Panc1 (cell line): ENCODE measurements at regions not wholly inside any gene's neighbourhood (a gene's known extent, or its start where the extent isn't known, plus 50 kb on each side); places are given as distances from the start of the nearest gene placed in this dataset.

Experiments used
- ATAC-seq: fragments of 200-7000 bp; cut with Tn5 transposase; 2 replicates; pipeline ENCODE4 v1.9.1; 2020; ENCODE audit warnings: mild to moderate bottlenecking, moderate library complexity
- BruUV-seq: library from RNA; stranded (reverse); fragments of 400-500 nt; replicated peaks from 2 replicates; lab custom pipeline; 2021; lab: Mats Ljungman, UMichigan
- CTCF ChIA-PET: fragments of 300-600 bp; sonication (Branson Sonifier 250); formaldehyde crosslinking; loops from one replicate; lab custom pipeline; 2022; ENCODE audit warnings: antibody characterized with exemption; lab: Charles Lee
- POLR2A ChIA-PET: fragments of 300-600 bp; sonication (Branson Sonifier 250); formaldehyde crosslinking; loops from one replicate; lab custom pipeline; 2022; ENCODE audit warnings: antibody characterized with exemption; lab: Charles Lee
- DNase-seq: peaks from one replicate; pipeline ENCODE4 v3.0.0-alpha.2; 2010; ENCODE audit warnings: low read depth, low spot score
- H3K27ac ChIP-seq: 2 replicates; pipeline ENCODE4 v1.5.1; 2011; ENCODE audit warnings: mild to moderate bottlenecking, low read length, inconsistent platforms
- H3K27me3 ChIP-seq: fragments of 200-500 bp; sonication (Bioruptor generic); 2 replicates; pipeline ENCODE4 v1.6.0; 2014; ENCODE audit warnings: low read length, inconsistent platforms; ENCODE audit not compliant: control insufficient read depth, insufficient read depth
- H3K36me3 ChIP-seq: fragments of 200-500 bp; sonication (Bioruptor generic); 2 replicates; pipeline ENCODE4 v1.5.1; 2014; ENCODE audit warnings: inconsistent platforms, mild to moderate bottlenecking, low read length, moderate library complexity; ENCODE audit not compliant: control insufficient read depth, insufficient read depth
- H3K4me1 ChIP-seq: 2 replicates; pipeline ENCODE4 v1.5.1; 2011; ENCODE audit warnings: inconsistent platforms, mild to moderate bottlenecking, low read length, moderate library complexity; ENCODE audit not compliant: control insufficient read depth, insufficient read depth
- H3K4me3 ChIP-seq, 2 experiments: 2 replicates each; pipeline ENCODE4 v1.5.1; 2011 to 2012; ENCODE audit warnings: low read depth in 2 of 2, low read length in 2 of 2, mild to moderate bottlenecking in 2 of 2, inconsistent platforms in 1 of 2, moderate library complexity in 1 of 2
- H3K9me3 ChIP-seq: fragments of 200-500 bp; sonication (Bioruptor generic); 2 replicates; pipeline ENCODE4 v1.5.1; 2014; ENCODE audit warnings: low read depth, mild to moderate bottlenecking, inconsistent platforms, low read length, moderate library complexity; ENCODE audit not compliant: control insufficient read depth, insufficient read depth
- CTCF ChIP-seq: fragments of 450-650 bp; IDR thresholded peaks from 2 replicates; pipeline ENCODE4 v1.5.1; 2017; ENCODE audit warnings: mild to moderate bottlenecking
- POLR2AphosphoS5 ChIP-seq: IDR thresholded peaks from 2 replicates; pipeline ENCODE4 v1.6.1; 2012; ENCODE audit warnings: mild to moderate bottlenecking, low read depth, low read length, moderate library complexity
- SIN3A ChIP-seq: IDR thresholded peaks from 2 replicates; pipeline ENCODE4 v1.6.1; 2012; ENCODE audit warnings: low read depth, mild to moderate bottlenecking, low read length, moderate library complexity, borderline replicate concordance; ENCODE audit not compliant: insufficient read depth
- TCF7L2 ChIP-seq: IDR thresholded peaks from 2 replicates; pipeline ENCODE4 v1.6.1; 2011; ENCODE audit warnings: mild to moderate bottlenecking, low read depth, low read length, inconsistent platforms
- in situ Hi-C: cut with HindIII; loops from 2 replicates; pipeline ENCODE4 v1.10.0; 2016; ENCODE audit warnings: low sequenced_read_pairs, low pct_unique_long_range_greater_than_20kb
- intact Hi-C: fragments of 100-400 bp; cut with micrococcal nuclease; formaldehyde crosslinking; loops from one replicate; pipeline ENCODE4 v1.10.0; 2022; ENCODE audit not compliant: unreplicated experiment
- TF ChIP-seq, protein P1 (sequence below), 2 experiments: IDR thresholded peaks; 2 replicates each; pipeline ENCODE4 v1.6.1; 2011 to 2012; ENCODE audit warnings: low read depth in 2 of 2, control low read depth in 1 of 2, low read length in 1 of 2, mild to moderate bottlenecking in 1 of 2, moderate library complexity in 1 of 2; ENCODE audit not compliant: insufficient read depth in 1 of 2

DNA sequence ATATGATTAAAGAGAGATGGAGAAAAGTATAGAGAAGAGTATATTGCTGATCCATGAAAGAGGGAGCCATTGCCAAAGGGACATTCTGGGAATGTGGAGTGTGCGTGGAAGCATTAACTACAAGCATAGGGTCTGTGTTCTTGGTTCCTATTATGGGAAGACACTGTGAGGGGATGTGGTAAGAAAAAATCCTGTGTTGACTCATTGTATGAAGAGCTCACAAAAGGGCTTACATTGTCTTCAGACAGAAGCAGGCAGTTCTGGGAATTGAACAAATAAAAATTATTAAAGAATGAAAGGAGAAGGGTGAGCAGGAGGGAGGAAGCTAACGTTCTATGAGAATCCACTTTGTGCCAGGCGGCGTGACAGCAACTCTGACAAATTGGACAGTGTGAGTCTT is 250.4 kb upstream of the CHD1 start:
- POLR2A ChIA-PET: no interaction called here
- in situ Hi-C loops: no loop called here
- TF ChIP-seq POLR2AphosphoS5 (no peak), SIN3A (no peak), CTCF (no peak), TCF7L2 (no peak)
- TF ChIP-seq, protein P1, sequence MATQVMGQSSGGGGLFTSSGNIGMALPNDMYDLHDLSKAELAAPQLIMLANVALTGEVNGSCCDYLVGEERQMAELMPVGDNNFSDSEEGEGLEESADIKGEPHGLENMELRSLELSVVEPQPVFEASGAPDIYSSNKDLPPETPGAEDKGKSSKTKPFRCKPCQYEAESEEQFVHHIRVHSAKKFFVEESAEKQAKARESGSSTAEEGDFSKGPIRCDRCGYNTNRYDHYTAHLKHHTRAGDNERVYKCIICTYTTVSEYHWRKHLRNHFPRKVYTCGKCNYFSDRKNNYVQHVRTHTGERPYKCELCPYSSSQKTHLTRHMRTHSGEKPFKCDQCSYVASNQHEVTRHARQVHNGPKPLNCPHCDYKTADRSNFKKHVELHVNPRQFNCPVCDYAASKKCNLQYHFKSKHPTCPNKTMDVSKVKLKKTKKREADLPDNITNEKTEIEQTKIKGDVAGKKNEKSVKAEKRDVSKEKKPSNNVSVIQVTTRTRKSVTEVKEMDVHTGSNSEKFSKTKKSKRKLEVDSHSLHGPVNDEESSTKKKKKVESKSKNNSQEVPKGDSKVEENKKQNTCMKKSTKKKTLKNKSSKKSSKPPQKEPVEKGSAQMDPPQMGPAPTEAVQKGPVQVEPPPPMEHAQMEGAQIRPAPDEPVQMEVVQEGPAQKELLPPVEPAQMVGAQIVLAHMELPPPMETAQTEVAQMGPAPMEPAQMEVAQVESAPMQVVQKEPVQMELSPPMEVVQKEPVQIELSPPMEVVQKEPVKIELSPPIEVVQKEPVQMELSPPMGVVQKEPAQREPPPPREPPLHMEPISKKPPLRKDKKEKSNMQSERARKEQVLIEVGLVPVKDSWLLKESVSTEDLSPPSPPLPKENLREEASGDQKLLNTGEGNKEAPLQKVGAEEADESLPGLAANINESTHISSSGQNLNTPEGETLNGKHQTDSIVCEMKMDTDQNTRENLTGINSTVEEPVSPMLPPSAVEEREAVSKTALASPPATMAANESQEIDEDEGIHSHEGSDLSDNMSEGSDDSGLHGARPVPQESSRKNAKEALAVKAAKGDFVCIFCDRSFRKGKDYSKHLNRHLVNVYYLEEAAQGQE (IDR thresholded peaks at IDR 0.05; ENCODE audit: insufficient read depth in 1 of 2, low read depth in 2 of 2, low read length in 1 of 2): no peak
- BruUV-seq: no TSS peak
- Histone ChIP-seq H3K27me3 (no peaks in the 10 kb centered on the region), H3K36me3 (no peaks in the 10 kb centered on the region), H3K27ac (no peak overlapping the region), H3K4me3 (no peak overlapping the region), H3K4me1 (no peaks in the 10 kb centered on the region), H3K9me3 (no peaks in the 10 kb centered on the region)
- no peak for DNase-seq
- CTCF ChIA-PET: no interaction called here
- intact Hi-C loops: no loop called here
- no peak for ATAC-seq

GRCh38 chr5:99177796-99178195 is 249.0 kb upstream of the CHD1 start:
- H3K27me3 ChIP-seq: no peaks in the 10 kb centered on the region
- ChIA-PET CTCF (no interaction called here), POLR2A (no interaction called here)
- no peak for DNase-seq
- BruUV-seq: no TSS peak
- H3K4me3 ChIP-seq: no peak overlapping the region
- H3K4me1 ChIP-seq: no peaks in the 10 kb centered on the region
- in situ Hi-C loops: no loop called here
- no peak overlapping the region for H3K27ac ChIP-seq
- no peaks in the 10 kb centered on the region for H3K36me3 ChIP-seq
- no peaks in the 10 kb centered on the region for H3K9me3 ChIP-seq
- intact Hi-C loops: no loop called here
- TF ChIP-seq POLR2AphosphoS5 (no peak), CTCF (no peak), SIN3A (no peak), TCF7L2 (no peak)
- TF ChIP-seq, protein P1 (IDR thresholded peaks at IDR 0.05; ENCODE audit: insufficient read depth in 1 of 2, low read depth in 2 of 2, low read length in 1 of 2): no peak
- no peak for ATAC-seq
